HT-29 (cell line): ENCODE measurements at regions not wholly inside any gene's neighbourhood (a gene's known extent, or its start where the extent isn't known, plus 50 kb on each side); places are given as distances from the start of the nearest gene placed in this dataset.

Experiments
- DNase-seq: peaks from one replicate; pipeline ENCODE4 v3.0.0-alpha.2; 2015; ENCODE audit warnings: low spot score

DNA sequence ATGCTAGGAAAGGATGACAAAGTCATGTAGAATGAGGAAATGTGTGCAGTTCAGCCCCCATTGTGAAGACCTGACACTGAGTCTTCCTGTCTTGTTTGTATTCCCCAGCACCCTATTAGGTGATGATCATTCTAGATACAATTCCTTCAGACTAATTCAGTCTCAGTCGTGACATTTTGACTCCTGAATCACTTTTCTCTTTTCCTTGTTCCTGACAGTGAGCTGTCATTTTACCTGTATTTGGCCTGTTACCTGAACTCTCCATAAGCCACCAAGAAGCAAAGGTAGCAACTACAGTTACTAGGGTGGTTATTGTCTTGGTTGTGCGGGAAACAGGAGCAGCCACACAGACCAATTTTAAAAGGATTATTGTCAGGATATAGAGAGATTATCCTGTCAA lies 111.4 kb upstream of the TAC1 start:
- DNase-seq = no peak

DNA sequence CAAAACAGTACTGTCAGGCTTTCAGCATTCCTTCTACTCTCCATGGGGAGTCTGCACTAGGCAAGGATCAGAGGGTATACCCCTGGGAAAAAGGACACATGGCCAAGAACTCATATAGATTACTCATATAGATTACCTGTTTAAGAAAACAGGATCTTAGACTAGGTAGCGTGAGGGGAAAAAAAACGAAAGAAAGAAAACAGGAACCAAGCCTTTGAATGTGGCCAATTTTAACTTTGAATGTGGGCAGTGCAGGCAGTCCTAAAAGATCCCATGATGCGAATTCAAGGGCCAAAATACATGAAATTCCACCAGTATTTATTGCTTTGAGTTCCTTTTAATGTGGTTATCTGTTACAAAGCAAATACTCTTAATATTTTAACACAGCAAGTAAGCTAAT lies 108.6 kb upstream of the TAC1 start:
- DNase-seq = no peak

DNA sequence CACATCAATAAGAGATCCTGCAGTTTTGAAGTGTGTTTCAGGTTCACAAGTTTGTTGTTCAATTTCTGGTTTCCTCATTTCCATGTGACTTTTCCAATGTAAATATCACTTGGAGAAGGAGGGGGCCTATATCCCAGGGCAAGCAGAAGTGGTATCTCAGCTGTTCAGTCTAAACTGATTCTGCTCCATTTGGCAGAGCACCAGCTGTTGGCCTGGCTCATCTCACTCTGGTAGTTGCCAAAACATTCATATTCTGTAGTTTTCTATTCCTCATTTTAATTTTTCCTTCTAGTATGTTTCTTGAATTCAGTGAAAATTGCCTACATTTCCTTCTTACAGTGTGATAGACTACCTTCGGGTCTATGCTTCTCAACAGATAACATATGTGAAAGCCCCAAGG lies 101.8 kb upstream of the TAC1 start:
- no peak for DNase-seq

DNA sequence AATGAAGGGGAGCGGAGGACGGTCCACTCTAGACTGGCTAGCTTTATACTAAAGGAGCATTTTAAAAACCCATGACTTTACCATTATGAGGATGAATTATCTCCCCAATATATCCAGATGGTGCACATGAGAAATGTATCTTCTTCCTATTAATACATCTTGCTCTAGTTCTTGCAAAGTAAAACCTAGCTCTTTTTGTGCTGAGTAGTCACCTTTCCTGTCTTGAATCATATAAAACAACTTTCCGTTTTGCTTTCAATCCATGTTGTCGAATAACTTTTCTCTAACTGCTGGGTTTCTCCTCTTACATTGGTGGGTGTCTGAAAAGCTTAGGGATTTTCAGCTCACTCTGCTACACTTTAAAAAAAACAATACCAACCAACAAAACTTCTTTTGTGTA lies 96.3 kb upstream of the TAC1 start:
- no peak for DNase-seq

DNA sequence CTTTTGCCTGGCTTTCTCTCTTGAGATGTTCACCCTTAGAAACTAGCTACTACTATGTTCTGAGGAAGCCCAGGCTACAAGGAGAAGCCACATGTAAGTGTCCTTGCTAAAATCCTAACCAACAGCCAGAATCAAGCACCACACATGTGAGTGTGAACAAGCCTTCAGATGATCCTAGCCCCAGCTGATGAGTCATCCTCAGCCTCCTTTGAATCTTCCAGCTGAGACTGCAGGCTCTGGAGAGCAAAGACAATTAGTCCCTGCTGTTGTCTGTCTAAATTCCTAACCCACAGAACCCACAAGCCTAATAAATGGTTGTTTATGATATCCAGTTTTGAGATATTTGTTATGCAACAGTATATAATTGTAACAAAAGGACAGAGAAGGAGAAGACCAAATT lies 92.8 kb upstream of the TAC1 start:
- no peak for DNase-seq

DNA sequence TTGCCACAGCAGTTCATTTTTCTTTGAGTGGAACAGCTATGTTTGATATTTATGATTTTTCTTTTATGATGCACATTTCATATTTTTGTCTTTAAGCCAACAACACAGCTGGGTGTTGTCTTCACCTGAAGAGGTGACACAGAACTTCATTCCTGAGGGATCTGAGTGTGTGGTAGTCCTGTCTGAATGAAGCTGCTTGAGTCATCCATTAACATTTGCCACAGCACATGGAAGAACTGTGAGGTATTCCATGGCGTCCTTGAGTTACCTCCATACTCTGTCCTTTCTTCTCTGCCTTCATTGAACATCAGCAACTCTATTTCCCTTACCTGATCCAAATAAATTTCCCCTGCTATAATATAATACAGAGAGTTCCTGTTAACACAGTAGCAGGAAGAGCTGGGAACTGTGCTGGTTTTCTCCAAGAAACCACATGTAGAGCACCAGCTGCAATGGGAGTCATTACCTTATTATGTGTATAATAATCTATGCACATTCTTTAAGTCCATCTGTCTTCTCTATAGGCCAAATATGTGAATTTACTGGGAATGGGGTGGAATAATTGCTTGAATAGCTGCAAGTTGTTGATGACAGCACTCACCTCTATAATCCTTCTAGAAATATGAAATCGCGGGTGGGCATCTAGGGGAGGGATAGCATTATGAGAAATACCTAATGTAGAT lies 72.4 kb upstream of the TAC1 start:
- DNase-seq = no peak

DNA sequence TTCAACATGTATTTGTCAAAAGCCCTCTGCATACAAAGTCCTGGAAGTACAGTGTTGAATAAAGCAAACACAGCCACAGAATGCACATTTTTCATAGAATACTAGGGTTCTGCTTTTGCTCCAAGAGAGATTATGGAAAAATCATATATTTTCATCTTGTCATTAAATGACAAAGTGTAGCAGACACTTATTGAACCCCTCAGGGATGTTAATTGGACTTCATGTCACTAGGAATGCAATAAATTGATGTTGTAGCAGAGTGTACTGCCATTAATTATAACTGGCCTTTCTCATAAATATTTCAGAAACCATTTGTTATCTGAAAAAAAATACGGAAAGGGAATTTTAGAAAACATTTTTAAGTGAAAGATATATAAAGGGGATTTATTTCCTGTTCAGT lies 64.5 kb upstream of the TAC1 start:
- no peak for DNase-seq

DNA sequence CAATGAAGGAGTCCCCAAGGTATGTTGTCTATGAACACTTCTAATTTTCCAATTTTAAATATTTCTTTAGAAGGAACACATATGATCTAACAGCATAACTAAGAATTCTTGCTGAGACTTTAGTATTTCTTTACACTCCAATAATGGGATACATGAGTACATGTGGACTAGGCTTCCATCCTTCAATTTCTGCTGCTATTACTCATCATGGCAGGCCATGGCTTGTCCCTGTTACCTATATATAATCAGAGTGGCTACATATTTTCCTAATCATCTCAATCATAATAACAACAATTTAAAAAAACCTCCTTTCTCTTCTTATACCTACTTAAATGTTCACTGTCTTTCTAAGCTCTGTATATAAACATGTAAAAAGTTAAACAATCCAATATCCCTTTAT lies 60.3 kb upstream of the TAC1 start:
- DNase-seq = no peak

DNA sequence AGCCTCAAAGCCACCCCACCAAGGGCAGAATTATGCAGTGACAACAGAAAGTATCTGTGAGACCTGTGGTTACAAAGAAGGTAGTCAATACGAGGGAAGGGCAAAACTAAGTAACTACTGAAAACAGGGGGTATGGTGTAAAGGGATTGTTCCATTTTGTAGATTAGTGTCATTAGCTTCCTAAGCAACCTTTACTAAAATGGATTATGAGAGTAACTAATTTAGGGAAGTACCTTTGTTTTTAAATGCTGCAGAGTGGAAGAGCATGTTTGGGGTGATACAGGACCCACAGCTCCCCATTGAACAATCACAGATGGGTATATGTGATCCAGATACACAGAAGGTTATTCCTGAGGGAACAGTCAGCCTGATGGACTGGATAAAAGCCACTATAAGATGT lies 51.3 kb upstream of the TAC1 start:
- DNase-seq = no peak
